OCI-LY1 (cell line): ENCODE measurements at regions not wholly inside any gene's neighbourhood (a gene's known extent, or its start where the extent isn't known, plus 50 kb on each side); places are given as distances from the start of the nearest gene placed in this dataset.

Source experiments
- H2AFZ ChIP-seq: fragments of 200-600 bp; sonication (generic), shearing (Covaris generic); 2 replicates; pipeline ENCODE4 v1.6.0; 2014; ENCODE audit warnings: antibody characterized with exemption, mild to moderate bottlenecking, low read length
- H3F3A ChIP-seq: fragments of 200-600 bp; sonication (generic), shearing (Covaris generic); 2 replicates; pipeline ENCODE4 v1.6.0; 2014; ENCODE audit warnings: mild to moderate bottlenecking, antibody characterized with exemption, low read length, moderate library complexity; ENCODE audit not compliant: insufficient read depth
- H3K27ac ChIP-seq: fragments of 200-600 bp; sonication (generic); 2 replicates; pipeline ENCODE4 v1.5.1; 2014; ENCODE audit warnings: low read length, mixed run types, mild to moderate bottlenecking, low read depth; ENCODE audit not compliant: poor library complexity, severe bottlenecking
- H3K27me3 ChIP-seq: fragments of 200-600 bp; sonication (generic); 2 replicates; pipeline ENCODE4 v1.6.0; 2014; ENCODE audit warnings: antibody characterized with exemption, mild to moderate bottlenecking, low read length, moderate library complexity; ENCODE audit not compliant: insufficient read depth
- H3K36me3 ChIP-seq: fragments of 200-600 bp; sonication (generic); 2 replicates; pipeline ENCODE4 v1.6.1; 2014; ENCODE audit warnings: mild to moderate bottlenecking, antibody characterized with exemption, low read length, moderate library complexity, mixed read lengths; ENCODE audit not compliant: insufficient read depth
- H3K4me1 ChIP-seq: fragments of 200-600 bp; sonication (generic); 2 replicates; pipeline ENCODE4 v1.5.1; 2014; ENCODE audit warnings: mild to moderate bottlenecking, low read length, moderate library complexity; ENCODE audit not compliant: insufficient read depth, severe bottlenecking
- H3K4me2 ChIP-seq: fragments of 200-600 bp; sonication (generic), shearing (Covaris generic); 2 replicates; pipeline ENCODE4 v1.6.1; 2014; ENCODE audit warnings: low read length
- H3K4me3 ChIP-seq: fragments of 200-600 bp; sonication (generic); 2 replicates; pipeline ENCODE4 v1.5.1; 2014; ENCODE audit warnings: low read length, low read depth, mild to moderate bottlenecking, mixed read lengths; ENCODE audit not compliant: poor library complexity, severe bottlenecking
- H3K79me2 ChIP-seq: fragments of 200-600 bp; shearing (Covaris generic); 2 replicates; pipeline ENCODE4 v1.6.1; 2016; ENCODE audit warnings: mixed run types, low read length, mixed read lengths; ENCODE audit not compliant: insufficient read depth
- H3K9ac ChIP-seq: fragments of 200-600 bp; sonication (generic), shearing (Covaris generic); 2 replicates; pipeline ENCODE4 v1.6.1; 2014; ENCODE audit warnings: mild to moderate bottlenecking, low read length, mixed read lengths
- H3K9me2 ChIP-seq: fragments of 200-600 bp; sonication (generic), shearing (Covaris generic); 2 replicates; pipeline ENCODE4 v1.6.1; 2014; ENCODE audit warnings: low read depth, mild to moderate bottlenecking, low read length, mixed read lengths
- H3K9me3 ChIP-seq: fragments of 200-600 bp; shearing (Covaris generic); 2 replicates; pipeline ENCODE4 v1.6.1; 2014; ENCODE audit warnings: low read length, mixed read lengths
- H4K20me1 ChIP-seq: fragments of 200-600 bp; sonication (generic), shearing (Covaris generic); 2 replicates; pipeline ENCODE4 v1.6.0; 2016; ENCODE audit warnings: mild to moderate bottlenecking, low read length; ENCODE audit not compliant: insufficient read depth
- CTCF ChIP-seq: fragments of 200-600 bp; sonication (generic), shearing (Covaris generic); IDR thresholded peaks from 2 replicates; pipeline ENCODE4 v1.5.1; 2017; ENCODE audit warnings: mild to moderate bottlenecking, antibody characterized with exemption, low read length, moderate library complexity, mixed read lengths
- EZH2 ChIP-seq: fragments of 200-600 bp; sonication (generic), shearing (Covaris generic); IDR thresholded peaks from 2 replicates; pipeline ENCODE4 v1.8.0; 2017; ENCODE audit warnings: borderline replicate concordance, mixed run types, mild to moderate bottlenecking, antibody characterized with exemption, low read length, moderate library complexity, mixed read lengths

DNA sequence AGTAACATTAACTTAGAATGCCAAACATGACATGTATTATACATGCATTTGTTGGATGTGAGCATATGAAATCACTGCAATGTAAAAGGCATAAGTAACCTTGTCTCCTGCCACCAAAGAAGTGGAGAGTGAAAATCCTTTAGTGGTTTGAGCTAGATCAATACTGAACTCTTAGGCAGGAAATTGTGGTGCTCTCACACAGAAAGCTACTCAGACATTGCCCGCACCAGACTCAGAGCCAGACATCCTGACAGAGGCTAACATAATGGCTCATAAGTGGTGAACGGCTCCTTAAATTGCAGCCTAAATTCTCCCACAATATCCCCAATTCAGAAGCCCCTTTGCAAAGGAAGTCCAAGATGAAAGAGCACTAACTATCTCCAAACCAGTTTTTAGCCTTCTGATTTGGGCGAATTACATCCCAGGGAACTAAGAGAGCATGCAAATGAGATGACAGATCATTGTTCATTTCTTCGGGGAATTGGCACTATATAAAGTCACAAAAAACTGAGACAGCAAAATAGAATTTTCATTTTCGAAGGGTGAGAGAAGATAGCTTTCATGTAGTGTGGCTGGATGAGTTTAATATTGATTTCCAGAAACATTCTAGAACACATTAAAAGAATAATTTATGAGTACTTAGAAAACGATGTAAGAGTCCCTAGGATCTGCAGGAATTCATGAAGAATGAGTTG, 233.6 kb upstream of the RPS6KA3 start:
- Histone ChIP-seq H3K27me3 (no peaks in the 10 kb centered on the region), H3F3A (no peaks in the 10 kb centered on the region), H3K27ac (no peak overlapping the region), H3K4me3 (no peak overlapping the region), H3K4me2 (no peak overlapping the region), H3K36me3 (no peaks in the 10 kb centered on the region), H3K4me1 (no peaks in the 10 kb centered on the region), H3K9me3 (no peaks in the 10 kb centered on the region), H2AFZ (no peak overlapping the region), H3K9ac (no peak overlapping the region), H3K9me2 (no peaks in the 10 kb centered on the region), H4K20me1 (no peaks in the 10 kb centered on the region), H3K79me2 (no peaks in the 10 kb centered on the region)
- no peak for TF ChIP-seq CTCF
- no peak for TF ChIP-seq EZH2

- H3K9me2 ChIP-seq = no peaks in the 10 kb centered on the region
- H3K9me3 ChIP-seq = no peaks in the 10 kb centered on the region
- H3K36me3 ChIP-seq = no peaks in the 10 kb centered on the region
- TF ChIP-seq EZH2 = no peak
- TF ChIP-seq CTCF = no peak
- H3K4me2 ChIP-seq = no peak overlapping the region
- H3F3A ChIP-seq = no peaks in the 10 kb centered on the region
- H4K20me1 ChIP-seq = no peaks in the 10 kb centered on the region
- no peaks in the 10 kb centered on the region for H3K27me3 ChIP-seq
- no peaks in the 10 kb centered on the region for H3K79me2 ChIP-seq
- no peak overlapping the region for H3K27ac ChIP-seq
- no peaks in the 10 kb centered on the region for H3K4me1 ChIP-seq
- H3K4me3 ChIP-seq = no peak overlapping the region
- no peak overlapping the region for H2AFZ ChIP-seq
- no peak overlapping the region for H3K9ac ChIP-seq
Observed at GRCh38 chrX:20499763-20500162, 233.1 kb upstream of the RPS6KA3 start.

DNA sequence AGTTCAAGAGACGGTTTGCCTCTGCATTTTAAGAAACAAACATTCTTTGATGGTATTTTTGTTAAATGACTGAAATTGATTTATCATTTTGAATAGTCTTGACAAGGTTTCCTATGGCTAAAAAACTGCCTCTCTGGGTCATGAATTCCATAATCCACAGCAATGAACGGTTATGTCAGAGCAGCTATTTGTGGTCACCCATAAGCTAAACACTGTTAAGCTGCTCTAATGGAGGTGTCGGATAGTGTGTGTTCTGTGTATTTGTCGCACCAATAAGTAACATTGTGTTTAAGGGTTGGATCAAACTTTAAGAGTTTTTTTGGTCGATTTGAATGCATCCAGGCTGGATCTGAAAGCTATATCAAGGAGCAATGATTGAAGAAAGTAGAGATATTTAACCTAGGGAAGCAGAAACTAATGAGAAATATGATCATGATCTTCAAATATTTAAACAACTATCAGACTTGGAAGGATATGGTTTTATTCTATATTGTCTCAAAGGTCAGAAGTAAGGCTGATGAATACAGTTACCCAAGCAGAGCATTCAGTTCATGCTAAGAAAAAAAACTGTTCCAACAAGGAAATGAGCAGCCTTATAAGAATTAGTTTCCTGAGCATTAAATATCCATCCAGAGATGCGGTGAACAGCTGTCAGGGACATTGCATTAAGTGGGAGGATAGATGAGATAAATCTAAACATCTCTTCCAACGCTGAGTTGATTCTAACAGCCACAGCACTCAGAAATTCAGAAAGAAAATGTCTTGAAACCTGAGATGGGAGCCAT, 232.3 kb upstream of the RPS6KA3 start:
- Histone ChIP-seq H3K4me1 (no peaks in the 10 kb centered on the region), H3K27ac (no peak overlapping the region), H3K4me2 (no peak overlapping the region), H2AFZ (no peak overlapping the region), H3K4me3 (no peak overlapping the region), H4K20me1 (no peaks in the 10 kb centered on the region), H3K27me3 (no peaks in the 10 kb centered on the region), H3F3A (no peaks in the 10 kb centered on the region), H3K9me3 (no peaks in the 10 kb centered on the region), H3K9me2 (no peaks in the 10 kb centered on the region), H3K79me2 (no peaks in the 10 kb centered on the region), H3K36me3 (no peaks in the 10 kb centered on the region), H3K9ac (no peak overlapping the region)
- no peak for TF ChIP-seq CTCF
- no peak for TF ChIP-seq EZH2
